BLaER1 (cell line): ENCODE measurements at regions not wholly inside any gene's neighbourhood (a gene's known extent, or its start where the extent isn't known, plus 50 kb on each side); places are given as distances from the start of the nearest gene placed in this dataset.
"Not testable (repeated sequence)": the region's sequence is repeated elsewhere in the genome, so short reads cannot be mapped to it uniquely, and the experiment has no call there.

Experiments
- H3K27ac ChIP-seq: shearing (Covaris generic); formaldehyde crosslinking; 2 replicates; pipeline ENCODE4 v1.8.1; 2022
- H3K27me3 ChIP-seq: shearing (Covaris generic); formaldehyde crosslinking; 2 replicates; pipeline ENCODE4 v1.8.1; 2022
- H3K36me3 ChIP-seq: shearing (Covaris generic); formaldehyde crosslinking; 2 replicates; pipeline ENCODE4 v1.8.1; 2022
- H3K4me1 ChIP-seq: shearing (Covaris generic); formaldehyde crosslinking; 2 replicates; pipeline ENCODE4 v1.8.1; 2022
- H3K4me2 ChIP-seq: shearing (Covaris generic); formaldehyde crosslinking; 2 replicates; pipeline ENCODE4 v1.8.1; 2022
- H3K4me3 ChIP-seq: shearing (Covaris generic); formaldehyde crosslinking; 2 replicates; pipeline ENCODE4 v1.8.1; 2022
- H3K9ac ChIP-seq: shearing (Covaris generic); formaldehyde crosslinking; 2 replicates; pipeline ENCODE4 v1.8.1; 2022
- H3K9me3 ChIP-seq: shearing (Covaris generic); formaldehyde crosslinking; 2 replicates; pipeline ENCODE4 v1.8.1; 2022
- H4K20me1 ChIP-seq: shearing (Covaris generic); formaldehyde crosslinking; 2 replicates; pipeline ENCODE4 v1.8.1; 2022
- Cebpa-rat ChIP-seq: shearing (Covaris generic); IDR thresholded peaks from 2 replicates; pipeline ENCODE4 v1.8.1; 2022

- Histone ChIP-seq H3K36me3 (no peaks in the 10 kb centered on the region), H3K9ac (no peak overlapping the region), H3K27me3 (peaks cover 43% of the 10 kb centered on the region), H3K9me3 (peaks cover 3% of the 10 kb centered on the region), H3K27ac (no peak overlapping the region), H4K20me1 (peaks cover 11% of the 10 kb centered on the region), H3K4me3 (no peak overlapping the region), H3K4me2 (0 out of 2 replicates have a peak overlapping the region, but pooled peaks have one; percentile 13), H3K4me1 (peaks cover 7% of the 10 kb centered on the region; the same call in 1 of the 2 replicates)
- no peak for TF ChIP-seq Cebpa-rat
Measured at GRCh38 chr13:111064661-111065060, 50.4 kb upstream of the ARHGEF7 start.

- H3K4me2 ChIP-seq, result no peak overlapping the region
- H3K36me3 ChIP-seq, result no peaks in the 10 kb centered on the region
- H3K27me3 ChIP-seq, result peaks cover 36% of the 10 kb centered on the region
- peaks cover 14% of the 10 kb centered on the region for H3K9me3 ChIP-seq
- H3K4me3 ChIP-seq, result no peak overlapping the region
- peaks cover 17% of the 10 kb centered on the region for H3K4me1 ChIP-seq
- H4K20me1 ChIP-seq, result peaks cover 11% of the 10 kb centered on the region
- no peak for TF ChIP-seq Cebpa-rat
- no peak overlapping the region for H3K27ac ChIP-seq
- no peak overlapping the region for H3K9ac ChIP-seq
Measured at GRCh38 chr13:111062966-111063365, 52.1 kb upstream of the ARHGEF7 start.

GRCh38 chr13:111062305-111062704, 52.8 kb upstream of the ARHGEF7 start:
- Histone ChIP-seq H3K27me3 (peaks cover 30% of the 10 kb centered on the region), H3K4me1 (peaks cover 12% of the 10 kb centered on the region), H3K4me3 (no peak overlapping the region), H3K9me3 (peaks cover 20% of the 10 kb centered on the region), H3K27ac (no peak overlapping the region), H3K4me2 (no peak overlapping the region), H4K20me1 (peaks cover 7% of the 10 kb centered on the region), H3K36me3 (no peaks in the 10 kb centered on the region), H3K9ac (no peak overlapping the region)
- no peak for TF ChIP-seq Cebpa-rat

GRCh38 chr13:111061358-111062045, 53.6 kb upstream of the ARHGEF7 start:
- no peaks in the 10 kb centered on the region for H3K36me3 ChIP-seq
- H3K4me3 ChIP-seq, result no peak overlapping the region
- no peak overlapping the region for H3K27ac ChIP-seq
- peaks cover 11% of the 10 kb centered on the region for H3K4me1 ChIP-seq
- no peak overlapping the region for H3K4me2 ChIP-seq
- peaks cover 22% of the 10 kb centered on the region for H3K27me3 ChIP-seq
- H3K9me3 ChIP-seq, result peaks cover 20% of the 10 kb centered on the region
- H3K9ac ChIP-seq, result no peak overlapping the region
- H4K20me1 ChIP-seq, result 0 out of 2 replicates have a peak, but pooled peaks cover 3% of the 10 kb centered on the region
- TF ChIP-seq Cebpa-rat, result no peak

GRCh38 chr13:111060237-111060919, 54.7 kb upstream of the ARHGEF7 start:
- TF ChIP-seq Cebpa-rat, result no peak
- no peaks in the 10 kb centered on the region for H4K20me1 ChIP-seq
- H3K27me3 ChIP-seq, result peaks cover 10% of the 10 kb centered on the region
- no peaks in the 10 kb centered on the region for H3K36me3 ChIP-seq
- no peak overlapping the region for H3K4me3 ChIP-seq
- H3K9me3 ChIP-seq, result peaks cover 20% of the 10 kb centered on the region
- H3K4me2 ChIP-seq, result no peak overlapping the region
- H3K27ac ChIP-seq, result no peak overlapping the region
- H3K9ac ChIP-seq, result no peak overlapping the region
- peaks cover 11% of the 10 kb centered on the region for H3K4me1 ChIP-seq

GRCh38 chr13:111058796-111059506, 56.2 kb upstream of the ARHGEF7 start:
- H3K9ac ChIP-seq, result no peak overlapping the region
- peaks cover 20% of the 10 kb centered on the region for H3K9me3 ChIP-seq
- no peak overlapping the region for H3K4me3 ChIP-seq
- no peak overlapping the region for H3K27ac ChIP-seq
- peaks cover 11% of the 10 kb centered on the region for H3K4me1 ChIP-seq
- TF ChIP-seq Cebpa-rat, result no peak
- no peaks in the 10 kb centered on the region for H3K27me3 ChIP-seq
- H4K20me1 ChIP-seq, result no peaks in the 10 kb centered on the region
- no peaks in the 10 kb centered on the region for H3K36me3 ChIP-seq
- H3K4me2 ChIP-seq, result peak overlapping the region; percentile 34

- not testable (repeated sequence) for H3K4me3 ChIP-seq, H3K9ac ChIP-seq, H3K36me3 ChIP-seq, H3K27me3 ChIP-seq, H4K20me1 ChIP-seq, H3K27ac ChIP-seq
- H3K9me3 ChIP-seq, result peaks cover 20% of the 10 kb centered on the region
- peaks cover 11% of the 10 kb centered on the region for H3K4me1 ChIP-seq
- H3K4me2 ChIP-seq, result peak overlapping the region; percentile 34
Measured at GRCh38 chr13:111058339-111058738, 56.8 kb upstream of the ARHGEF7 start.

- H4K20me1 ChIP-seq, H3K9ac ChIP-seq, H3K4me1 ChIP-seq, H3K9me3 ChIP-seq, H3K27me3 ChIP-seq, H3K27ac ChIP-seq, H3K4me2 ChIP-seq, H3K4me3 ChIP-seq, H3K36me3 ChIP-seq: not testable (repeated sequence)
Measured at GRCh38 chr13:111051726-111052232, 63.3 kb upstream of the ARHGEF7 start.

GRCh38 chr13:111051041-111051725, 63.9 kb upstream of the ARHGEF7 start:
- no peak for TF ChIP-seq Cebpa-rat
- Histone ChIP-seq H3K4me2 (no peak overlapping the region), H3K27ac (no peak overlapping the region), H3K9ac (no peak overlapping the region), H3K4me3 (no peak overlapping the region), H3K4me1 (peaks cover 14% of the 10 kb centered on the region), H3K36me3 (no peaks in the 10 kb centered on the region), H3K27me3 (no peaks in the 10 kb centered on the region), H3K9me3 (no peaks in the 10 kb centered on the region), H4K20me1 (no peaks in the 10 kb centered on the region)
